Stomach smooth muscle (tissue), 2 donors: ENCODE measurements at regions not wholly inside any gene's neighbourhood (a gene's known extent, or its start where the extent isn't known, plus 50 kb on each side); places are given as distances from the start of the nearest gene placed in this dataset.

Experiments
- H3K27ac ChIP-seq: one replicate; pipeline ENCODE4 v1.7.0; 2013; ENCODE audit warnings: mild to moderate bottlenecking, low read length, inconsistent platforms
- H3K27me3 ChIP-seq, 2 donors: one replicate each; pipeline ENCODE4 v1.7.0; 2013; ENCODE audit warnings: low read length in 2 of 2; ENCODE audit not compliant: insufficient read depth in 2 of 2, control insufficient read depth in 1 of 2
- H3K36me3 ChIP-seq, 2 donors: one replicate each; pipeline ENCODE4 v1.7.0; 2013; ENCODE audit warnings: low read length in 2 of 2; ENCODE audit not compliant: control insufficient read depth in 2 of 2, insufficient read depth in 2 of 2
- H3K4me1 ChIP-seq: one replicate; pipeline ENCODE4 v1.7.0; 2013; ENCODE audit warnings: low read length; ENCODE audit not compliant: control insufficient read depth, insufficient read depth
- H3K4me3 ChIP-seq, 2 donors: one replicate each; pipeline ENCODE4 v1.7.0; 2013; ENCODE audit warnings: low read length in 2 of 2
- H3K9ac ChIP-seq, 2 donors: one replicate each; pipeline ENCODE4 v1.7.0; 2013; ENCODE audit warnings: low read length in 2 of 2, mild to moderate bottlenecking in 1 of 2
- H3K9me3 ChIP-seq, 2 donors: one replicate each; pipeline ENCODE4 v1.7.0; 2013; ENCODE audit warnings: low read length in 2 of 2; ENCODE audit not compliant: control insufficient read depth in 2 of 2
- donor health status: healthy.
- donor health status: Pancreatic carcinoma.

GRCh38 chr6:156502969-156503504 is 274.1 kb upstream of the ARID1B start:
- no peaks in the 10 kb centered on the region for H3K9me3 ChIP-seq
- H3K4me3 ChIP-seq, result no peak overlapping the region
- no peaks in the 10 kb centered on the region for H3K36me3 ChIP-seq
- no peaks in the 10 kb centered on the region for H3K27me3 ChIP-seq
- no peak overlapping the region for H3K9ac ChIP-seq
- no peak overlapping the region for H3K27ac ChIP-seq
- H3K4me1 ChIP-seq, result peaks cover 8% of the 10 kb centered on the region

- Histone ChIP-seq H3K36me3 (no peaks in the 10 kb centered on the region), H3K4me3 (no peak overlapping the region), H3K9ac (no peak overlapping the region), H3K4me1 (no peaks in the 10 kb centered on the region), H3K9me3 (no peaks in the 10 kb centered on the region), H3K27ac (no peak overlapping the region), H3K27me3 (no peaks in the 10 kb centered on the region)
Measured at GRCh38 chr6:156497618-156498017, 279.6 kb upstream of the ARID1B start.

DNA sequence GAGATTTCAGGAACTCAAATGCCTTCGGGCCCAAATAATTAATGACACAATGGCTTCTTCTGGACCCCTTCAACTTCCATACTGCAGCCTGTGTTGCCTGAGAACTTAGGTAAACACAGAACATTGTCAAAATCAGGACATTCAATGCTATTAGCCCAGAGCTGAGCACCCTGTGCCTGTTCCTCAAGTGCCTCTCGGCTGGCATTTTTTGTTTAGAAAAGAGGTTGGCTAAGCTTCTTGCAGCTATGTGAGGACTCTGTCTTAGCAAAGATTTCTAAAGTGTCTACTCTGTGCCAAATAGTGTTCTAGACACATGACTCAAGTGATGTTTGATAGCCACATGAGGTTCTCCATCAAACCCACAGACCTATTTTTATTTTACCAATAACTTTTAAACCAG is 289.3 kb upstream of the ARID1B start:
- Histone ChIP-seq H3K27ac (no peak overlapping the region), H3K27me3 (no peaks in the 10 kb centered on the region), H3K4me1 (no peaks in the 10 kb centered on the region), H3K9ac (no peak overlapping the region), H3K36me3 (no peaks in the 10 kb centered on the region), H3K4me3 (no peak overlapping the region), H3K9me3 (no peaks in the 10 kb centered on the region)

GRCh38 chr6:156485150-156485549 is 292.0 kb upstream of the ARID1B start:
- H3K27me3 ChIP-seq, result no peaks in the 10 kb centered on the region
- no peaks in the 10 kb centered on the region for H3K9me3 ChIP-seq
- no peaks in the 10 kb centered on the region for H3K36me3 ChIP-seq
- H3K4me3 ChIP-seq, result no peak overlapping the region
- no peak overlapping the region for H3K9ac ChIP-seq
- H3K4me1 ChIP-seq, result no peaks in the 10 kb centered on the region
- H3K27ac ChIP-seq, result no peak overlapping the region

DNA sequence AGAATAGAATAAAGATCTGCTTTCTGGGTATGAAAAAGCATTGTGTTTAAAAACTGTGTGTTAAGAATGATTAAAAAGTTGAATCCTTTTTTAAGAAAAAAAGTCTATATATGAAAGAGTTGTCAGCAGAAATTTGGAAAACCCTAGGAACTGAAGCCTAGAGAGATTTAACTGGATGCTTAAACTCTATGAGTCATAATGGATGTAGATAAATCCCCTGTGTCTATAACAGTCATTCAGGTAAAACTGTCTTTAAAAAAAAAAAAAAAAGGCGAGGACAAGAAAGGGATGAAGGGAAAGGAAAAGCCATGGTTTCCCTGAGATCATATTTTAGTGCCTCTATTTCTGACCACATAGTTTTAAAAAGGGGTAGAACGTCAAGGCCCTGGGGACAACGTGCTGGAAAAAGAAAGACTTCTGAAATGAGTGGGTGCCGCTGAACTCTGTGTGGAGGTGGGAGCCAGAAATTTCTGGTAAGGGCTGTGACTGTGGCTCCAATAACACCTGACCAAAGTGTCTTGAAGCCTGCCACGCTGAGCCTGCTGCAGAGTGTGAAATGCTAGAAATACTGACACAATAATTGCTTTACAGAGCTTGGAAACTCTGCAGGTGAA is 302.6 kb upstream of the ARID1B start:
- Histone ChIP-seq H3K27ac (no peak overlapping the region), H3K4me1 (no peaks in the 10 kb centered on the region), H3K9me3 (no peaks in the 10 kb centered on the region), H3K4me3 (no peak overlapping the region), H3K27me3 (no peaks in the 10 kb centered on the region), H3K36me3 (no peaks in the 10 kb centered on the region), H3K9ac (no peak overlapping the region)

- H3K27me3 ChIP-seq, result no peaks in the 10 kb centered on the region
- H3K4me1 ChIP-seq, result no peaks in the 10 kb centered on the region
- no peak overlapping the region for H3K9ac ChIP-seq
- H3K36me3 ChIP-seq, result no peaks in the 10 kb centered on the region
- H3K4me3 ChIP-seq, result no peak overlapping the region
- no peak overlapping the region for H3K27ac ChIP-seq
- H3K9me3 ChIP-seq, result no peaks in the 10 kb centered on the region
Measured at GRCh38 chr6:156471000-156471399, 306.2 kb upstream of the ARID1B start.

DNA sequence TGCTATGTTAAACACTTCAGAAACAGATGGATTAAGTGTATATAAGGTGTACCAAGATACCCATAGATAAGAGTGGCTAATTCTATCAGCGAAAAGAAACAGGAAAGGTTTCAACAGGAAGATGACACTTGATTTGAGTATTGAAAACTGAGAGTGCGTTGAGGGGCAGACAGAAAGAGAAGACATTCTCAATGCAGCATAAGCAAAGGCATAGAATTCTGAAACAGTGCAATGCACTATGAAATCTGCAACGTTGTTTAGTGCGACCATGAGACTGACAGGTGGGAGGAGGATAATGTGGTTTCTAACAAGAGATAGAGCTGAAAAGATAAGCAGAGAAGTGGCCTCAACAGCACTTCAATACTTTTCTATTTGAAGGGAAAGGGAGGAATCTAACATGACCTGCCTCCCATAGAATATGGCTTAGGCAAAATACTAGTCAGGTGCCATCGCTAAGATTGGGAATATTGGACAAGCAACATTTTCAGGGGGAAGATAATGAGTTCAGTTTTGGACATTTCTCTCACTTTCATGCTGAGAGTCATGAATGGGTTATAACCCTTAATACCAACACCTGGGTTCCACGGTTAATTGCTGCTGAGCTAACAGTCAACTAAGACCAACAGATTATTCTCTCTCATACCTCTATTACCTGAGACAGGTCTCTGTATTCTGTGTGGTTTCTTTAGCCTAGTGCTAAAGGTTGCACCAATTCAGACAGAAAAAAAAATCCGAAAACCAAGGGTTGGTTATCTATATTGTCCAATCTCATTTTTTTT is 312.9 kb upstream of the ARID1B start:
- no peak overlapping the region for H3K4me3 ChIP-seq
- H3K4me1 ChIP-seq, result no peaks in the 10 kb centered on the region
- H3K9ac ChIP-seq, result no peak overlapping the region
- H3K27ac ChIP-seq, result no peak overlapping the region
- no peaks in the 10 kb centered on the region for H3K27me3 ChIP-seq
- H3K9me3 ChIP-seq, result no peaks in the 10 kb centered on the region
- H3K36me3 ChIP-seq, result no peaks in the 10 kb centered on the region

- H3K9me3 ChIP-seq, result no peaks in the 10 kb centered on the region
- H3K36me3 ChIP-seq, result no peaks in the 10 kb centered on the region
- no peak overlapping the region for H3K9ac ChIP-seq
- no peak overlapping the region for H3K4me3 ChIP-seq
- no peaks in the 10 kb centered on the region for H3K27me3 ChIP-seq
- no peaks in the 10 kb centered on the region for H3K4me1 ChIP-seq
- no peak overlapping the region for H3K27ac ChIP-seq
Measured at GRCh38 chr6:156461647-156462046, 315.5 kb upstream of the ARID1B start.

DNA sequence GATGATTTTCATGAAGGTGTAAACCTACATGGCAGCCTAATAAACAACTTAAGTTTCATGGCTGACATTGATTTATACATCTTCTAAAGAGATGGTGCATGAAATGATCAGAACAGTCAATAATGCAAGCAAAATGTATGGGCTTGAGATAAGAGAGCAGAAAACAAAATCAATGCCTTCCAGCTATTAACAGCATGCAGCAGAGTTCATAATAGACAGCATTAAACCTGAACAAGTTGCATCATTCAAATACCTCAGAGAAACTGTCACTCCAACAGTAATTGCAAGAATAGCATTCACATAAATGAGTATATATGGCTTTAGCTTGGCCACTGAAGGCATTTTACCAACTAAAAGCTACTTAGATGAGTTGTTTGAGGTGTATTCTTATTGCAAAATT is 319.6 kb upstream of the ARID1B start:
- Histone ChIP-seq H3K4me1 (no peaks in the 10 kb centered on the region), H3K36me3 (no peaks in the 10 kb centered on the region), H3K27me3 (no peaks in the 10 kb centered on the region), H3K4me3 (no peak overlapping the region), H3K9me3 (no peaks in the 10 kb centered on the region), H3K27ac (no peak overlapping the region), H3K9ac (no peak overlapping the region)

- no peaks in the 10 kb centered on the region for H3K4me1 ChIP-seq
- no peaks in the 10 kb centered on the region for H3K36me3 ChIP-seq
- H3K9ac ChIP-seq, result no peak overlapping the region
- no peak overlapping the region for H3K27ac ChIP-seq
- H3K27me3 ChIP-seq, result no peaks in the 10 kb centered on the region
- H3K4me3 ChIP-seq, result no peak overlapping the region
- H3K9me3 ChIP-seq, result peaks cover 0 to 4% of the 10 kb centered on the region in 2 donors
Measured at GRCh38 chr6:156455847-156456246, 321.3 kb upstream of the ARID1B start.

- no peaks in the 10 kb centered on the region for H3K36me3 ChIP-seq
- peaks cover 0 to 4% of the 10 kb centered on the region in 2 donors for H3K9me3 ChIP-seq
- H3K4me3 ChIP-seq, result no peak overlapping the region
- H3K27ac ChIP-seq, result no peak overlapping the region
- H3K27me3 ChIP-seq, result no peaks in the 10 kb centered on the region
- no peaks in the 10 kb centered on the region for H3K4me1 ChIP-seq
- no peak overlapping the region for H3K9ac ChIP-seq
Measured at GRCh38 chr6:156454867-156455266, 322.3 kb upstream of the ARID1B start.
